ENCODE measurements at regions not wholly inside any gene's neighbourhood (a gene's known extent, or its start where the extent isn't known, plus 50 kb on each side); places are given as distances from the start of the nearest gene placed in this dataset.

DNA sequence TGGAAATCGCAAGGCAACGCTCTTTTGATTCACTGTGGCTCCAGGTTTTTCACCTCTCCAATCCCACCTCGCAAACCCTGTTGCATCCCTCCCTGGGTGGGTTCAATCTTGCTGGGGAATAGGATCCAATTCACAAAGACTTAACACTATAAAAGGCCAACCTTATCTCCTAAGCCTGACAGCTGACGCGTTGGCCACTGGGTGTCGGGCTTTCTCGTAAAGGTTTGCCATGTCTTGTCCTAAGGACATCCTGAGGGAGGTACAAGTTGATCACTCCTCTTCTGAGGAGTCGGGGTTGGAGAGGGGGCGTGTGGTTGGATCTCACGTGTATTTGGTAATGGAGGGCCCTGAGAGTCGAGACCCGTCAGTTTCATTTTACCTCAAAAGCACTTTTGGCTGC, 112.6 kb upstream of the FZD10 start:
- Histone ChIP-seq H3K4me3 (ENCODE audit: low read depth, low read length) (no peak overlapping the region), H3K27me3 (ENCODE audit: control insufficient read depth, insufficient read depth, low read length) (peaks cover 79% of the 10 kb centered on the region), H3K4me1 (ENCODE audit: control insufficient read depth, insufficient read depth, low read length) (peaks cover 16% of the 10 kb centered on the region), H3K9me3 (ENCODE audit: control insufficient read depth, insufficient read depth, low read depth, low read length) (no peaks in the 10 kb centered on the region), H3K9ac (ENCODE audit: low read length) (no peak overlapping the region), H3K27ac (ENCODE audit: low read depth, low read length) (no peak overlapping the region), H3K36me3 (ENCODE audit: control insufficient read depth, insufficient read depth, low read length) (no peaks in the 10 kb centered on the region)

- Histone ChIP-seq H3K4me1 (ENCODE audit: control insufficient read depth, insufficient read depth, low read length) (peaks cover 3% of the 10 kb centered on the region), H3K4me3 (ENCODE audit: low read depth, low read length) (no peak overlapping the region), H3K36me3 (ENCODE audit: control insufficient read depth, insufficient read depth, low read length) (no peaks in the 10 kb centered on the region), H3K27me3 (ENCODE audit: control insufficient read depth, insufficient read depth, low read length) (peaks cover 60% of the 10 kb centered on the region), H3K27ac (ENCODE audit: low read depth, low read length) (no peak overlapping the region), H3K9me3 (ENCODE audit: control insufficient read depth, insufficient read depth, low read depth, low read length) (no peaks in the 10 kb centered on the region; the same call in 1 of the 2 replicates), H3K9ac (ENCODE audit: low read length) (no peak overlapping the region)
Observed at GRCh38 chr12:130051900-130052299, 110.4 kb upstream of the FZD10 start.

GRCh38 chr12:130053651-130054069, 108.6 kb upstream of the FZD10 start:
- Histone ChIP-seq H3K27me3 (ENCODE audit: control insufficient read depth, insufficient read depth, low read length) (peaks cover 50% of the 10 kb centered on the region), H3K9ac (ENCODE audit: low read length) (no peak overlapping the region), H3K4me1 (ENCODE audit: control insufficient read depth, insufficient read depth, low read length) (peaks cover 3% of the 10 kb centered on the region), H3K4me3 (ENCODE audit: low read depth, low read length) (no peak overlapping the region), H3K36me3 (ENCODE audit: control insufficient read depth, insufficient read depth, low read length) (no peaks in the 10 kb centered on the region), H3K27ac (ENCODE audit: low read depth, low read length) (no peak overlapping the region), H3K9me3 (ENCODE audit: control insufficient read depth, insufficient read depth, low read depth, low read length) (no peaks in the 10 kb centered on the region; the same call in 1 of the 2 replicates)

DNA sequence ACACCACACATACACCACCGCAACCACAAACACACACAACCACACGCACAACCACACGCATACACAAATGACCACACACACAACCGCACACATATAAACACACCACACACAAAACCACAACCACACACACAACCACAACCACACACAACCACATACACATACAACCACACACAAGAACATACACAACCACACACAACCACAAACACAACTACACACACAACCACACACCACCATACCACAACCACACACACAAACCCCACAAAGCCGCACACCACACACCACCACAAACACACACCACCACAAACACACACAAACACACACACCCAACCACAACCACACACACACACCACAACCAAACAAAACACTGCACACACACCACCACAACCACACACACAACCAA, 107.5 kb upstream of the FZD10 start:
- H3K9me3 ChIP-seq (ENCODE audit: control insufficient read depth, insufficient read depth, low read depth, low read length), result no peaks in the 10 kb centered on the region; the same call in 1 of the 2 replicates
- no peak overlapping the region for H3K9ac ChIP-seq (ENCODE audit: low read length)
- no peaks in the 10 kb centered on the region for H3K36me3 ChIP-seq (ENCODE audit: control insufficient read depth, insufficient read depth, low read length)
- peaks cover 51% of the 10 kb centered on the region for H3K27me3 ChIP-seq (ENCODE audit: control insufficient read depth, insufficient read depth, low read length)
- H3K4me3 ChIP-seq (ENCODE audit: low read depth, low read length), result no peak overlapping the region
- peaks cover 3% of the 10 kb centered on the region for H3K4me1 ChIP-seq (ENCODE audit: control insufficient read depth, insufficient read depth, low read length)
- no peak overlapping the region for H3K27ac ChIP-seq (ENCODE audit: low read depth, low read length)

GRCh38 chr12:130058926-130059472, 103.3 kb upstream of the FZD10 start:
- Histone ChIP-seq H3K27me3 (ENCODE audit: control insufficient read depth, insufficient read depth, low read length) (peaks cover 39% of the 10 kb centered on the region), H3K4me1 (ENCODE audit: control insufficient read depth, insufficient read depth, low read length) (no peaks in the 10 kb centered on the region), H3K36me3 (ENCODE audit: control insufficient read depth, insufficient read depth, low read length) (no peaks in the 10 kb centered on the region), H3K9me3 (ENCODE audit: control insufficient read depth, insufficient read depth, low read depth, low read length) (no peaks in the 10 kb centered on the region; the same call in 1 of the 2 replicates), H3K4me3 (ENCODE audit: low read depth, low read length) (no peak overlapping the region), H3K9ac (ENCODE audit: low read length) (no peak overlapping the region), H3K27ac (ENCODE audit: low read depth, low read length) (no peak overlapping the region)

- Histone ChIP-seq H3K9me3 (ENCODE audit: control insufficient read depth, insufficient read depth, low read depth, low read length) (no peaks in the 10 kb centered on the region), H3K27ac (ENCODE audit: low read depth, low read length) (no peak overlapping the region), H3K36me3 (ENCODE audit: control insufficient read depth, insufficient read depth, low read length) (no peaks in the 10 kb centered on the region), H3K27me3 (ENCODE audit: control insufficient read depth, insufficient read depth, low read length) (peaks cover 52% of the 10 kb centered on the region), H3K9ac (ENCODE audit: low read length) (no peak overlapping the region), H3K4me1 (ENCODE audit: control insufficient read depth, insufficient read depth, low read length) (no peaks in the 10 kb centered on the region), H3K4me3 (ENCODE audit: low read depth, low read length) (no peak overlapping the region)
Observed at GRCh38 chr12:130063866-130064265, 98.4 kb upstream of the FZD10 start.

DNA sequence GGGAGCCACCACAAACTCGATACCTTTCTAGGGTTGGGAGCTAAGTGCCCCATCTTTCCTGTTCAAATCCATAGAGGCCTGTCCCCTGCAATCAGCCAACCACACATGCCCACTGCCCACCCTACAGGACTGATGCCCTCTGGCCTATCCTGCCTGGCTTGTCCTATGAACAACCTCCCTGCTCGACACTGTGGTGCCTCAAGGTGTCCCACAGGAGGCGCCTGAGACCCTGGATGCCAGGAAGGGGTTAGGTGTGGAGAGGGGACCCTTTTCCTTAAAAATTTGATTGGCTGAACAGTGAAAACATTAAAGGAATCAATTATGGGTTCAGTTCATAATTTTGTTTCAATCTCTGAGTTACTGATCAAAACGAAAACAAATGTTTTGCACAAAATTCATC, 97.3 kb upstream of the FZD10 start:
- H3K27me3 ChIP-seq (ENCODE audit: control insufficient read depth, insufficient read depth, low read length), result peaks cover 49% of the 10 kb centered on the region
- H3K36me3 ChIP-seq (ENCODE audit: control insufficient read depth, insufficient read depth, low read length), result no peaks in the 10 kb centered on the region
- H3K4me3 ChIP-seq (ENCODE audit: low read depth, low read length), result no peak overlapping the region
- H3K27ac ChIP-seq (ENCODE audit: low read depth, low read length), result no peak overlapping the region
- H3K9ac ChIP-seq (ENCODE audit: low read length), result no peak overlapping the region
- no peaks in the 10 kb centered on the region for H3K4me1 ChIP-seq (ENCODE audit: control insufficient read depth, insufficient read depth, low read length)
- no peaks in the 10 kb centered on the region for H3K9me3 ChIP-seq (ENCODE audit: control insufficient read depth, insufficient read depth, low read depth, low read length)

DNA sequence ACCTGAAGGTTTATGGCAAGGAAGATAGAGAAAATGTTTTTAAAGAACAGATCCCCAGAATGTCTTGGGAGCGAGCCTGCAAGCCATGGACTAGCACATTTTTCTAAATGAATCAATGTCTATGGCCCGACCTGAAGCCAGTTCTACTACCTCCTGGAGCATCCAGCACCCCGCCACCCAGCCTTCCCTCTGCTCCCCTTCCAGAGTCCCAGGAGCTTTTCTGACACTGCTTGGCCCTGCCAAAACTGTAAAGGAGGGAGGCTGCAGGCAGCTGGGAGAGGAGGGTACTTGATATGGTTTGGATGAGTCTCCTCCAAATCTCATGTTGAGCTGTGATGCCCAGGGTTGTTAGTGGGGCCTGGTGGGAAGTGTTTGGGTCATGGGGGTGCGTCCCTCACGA, 95.5 kb upstream of the FZD10 start:
- no peak overlapping the region for H3K27ac ChIP-seq (ENCODE audit: low read depth, low read length)
- H3K27me3 ChIP-seq (ENCODE audit: control insufficient read depth, insufficient read depth, low read length), result peaks cover 38% of the 10 kb centered on the region
- no peaks in the 10 kb centered on the region for H3K36me3 ChIP-seq (ENCODE audit: control insufficient read depth, insufficient read depth, low read length)
- no peak overlapping the region for H3K9ac ChIP-seq (ENCODE audit: low read length)
- no peak overlapping the region for H3K4me3 ChIP-seq (ENCODE audit: low read depth, low read length)
- H3K4me1 ChIP-seq (ENCODE audit: control insufficient read depth, insufficient read depth, low read length), result peaks cover 4% of the 10 kb centered on the region; the same call in 1 of the 2 replicates
- H3K9me3 ChIP-seq (ENCODE audit: control insufficient read depth, insufficient read depth, low read depth, low read length), result no peaks in the 10 kb centered on the region

- Histone ChIP-seq H3K36me3 (ENCODE audit: control insufficient read depth, insufficient read depth, low read length) (no peaks in the 10 kb centered on the region), H3K4me1 (ENCODE audit: control insufficient read depth, insufficient read depth, low read length) (peaks cover 7% of the 10 kb centered on the region; the same call in 1 of the 2 replicates), H3K9me3 (ENCODE audit: control insufficient read depth, insufficient read depth, low read depth, low read length) (no peaks in the 10 kb centered on the region), H3K4me3 (ENCODE audit: low read depth, low read length) (no peak overlapping the region), H3K27me3 (ENCODE audit: control insufficient read depth, insufficient read depth, low read length) (peaks cover 57% of the 10 kb centered on the region), H3K9ac (ENCODE audit: low read length) (no peak overlapping the region), H3K27ac (ENCODE audit: low read depth, low read length) (no peak overlapping the region)
Observed at GRCh38 chr12:130068741-130069140, 93.5 kb upstream of the FZD10 start.

GRCh38 chr12:130070126-130070611, 92.1 kb upstream of the FZD10 start:
- no peak overlapping the region for H3K4me3 ChIP-seq (ENCODE audit: low read depth, low read length)
- peaks cover 7% of the 10 kb centered on the region; the same call in 1 of the 2 replicates for H3K4me1 ChIP-seq (ENCODE audit: control insufficient read depth, insufficient read depth, low read length)
- no peak overlapping the region for H3K27ac ChIP-seq (ENCODE audit: low read depth, low read length)
- no peaks in the 10 kb centered on the region for H3K36me3 ChIP-seq (ENCODE audit: control insufficient read depth, insufficient read depth, low read length)
- H3K9me3 ChIP-seq (ENCODE audit: control insufficient read depth, insufficient read depth, low read depth, low read length), result no peaks in the 10 kb centered on the region
- no peak overlapping the region for H3K9ac ChIP-seq (ENCODE audit: low read length)
- peaks cover 63% of the 10 kb centered on the region for H3K27me3 ChIP-seq (ENCODE audit: control insufficient read depth, insufficient read depth, low read length)

DNA sequence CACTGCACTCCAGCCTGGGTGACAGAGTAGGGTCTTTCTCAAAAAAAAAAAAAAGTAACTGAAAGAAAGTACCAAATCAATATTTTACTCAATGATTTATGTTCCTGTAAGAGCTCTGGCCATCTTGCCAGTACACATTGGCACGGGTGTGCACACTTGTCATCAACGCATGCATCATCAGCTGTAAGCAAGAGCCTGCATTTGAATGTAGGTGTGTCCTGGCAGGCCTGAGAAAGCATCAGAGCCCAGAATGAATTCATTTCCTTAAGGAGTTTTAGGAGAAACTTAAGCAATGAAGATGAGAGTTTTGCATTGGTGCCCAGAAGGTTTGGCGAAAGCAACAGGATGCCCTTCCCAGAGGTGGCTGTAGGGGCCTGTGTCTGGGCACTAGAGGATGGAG, 88.5 kb upstream of the FZD10 start:
- H3K9ac ChIP-seq (ENCODE audit: low read length), result no peak overlapping the region
- H3K27me3 ChIP-seq (ENCODE audit: control insufficient read depth, insufficient read depth, low read length), result peaks cover 80% of the 10 kb centered on the region
- no peaks in the 10 kb centered on the region for H3K36me3 ChIP-seq (ENCODE audit: control insufficient read depth, insufficient read depth, low read length)
- no peak overlapping the region for H3K4me3 ChIP-seq (ENCODE audit: low read depth, low read length)
- H3K9me3 ChIP-seq (ENCODE audit: control insufficient read depth, insufficient read depth, low read depth, low read length), result no peaks in the 10 kb centered on the region
- no peak overlapping the region for H3K27ac ChIP-seq (ENCODE audit: low read depth, low read length)
- peaks cover 16% of the 10 kb centered on the region for H3K4me1 ChIP-seq (ENCODE audit: control insufficient read depth, insufficient read depth, low read length)

Measured in HUES6 (cell line).